HG03159 (cell line): ENCODE measurements at regions not wholly inside any gene's neighbourhood (a gene's known extent, or its start where the extent isn't known, plus 50 kb on each side); places are given as distances from the start of the nearest gene placed in this dataset.
"Not testable (repeated sequence)": the region's sequence is repeated elsewhere in the genome, so short reads cannot be mapped to it uniquely, and the experiment has no call there.

ENCODE experiments used
- ATAC-seq: cut with Tn5 transposase; IDR thresholded peaks from one replicate; pipeline ENCODE4 v1.9.1; 2021; ENCODE audit warnings: mild to moderate bottlenecking, moderate library complexity; ENCODE audit not compliant: unreplicated experiment

DNA sequence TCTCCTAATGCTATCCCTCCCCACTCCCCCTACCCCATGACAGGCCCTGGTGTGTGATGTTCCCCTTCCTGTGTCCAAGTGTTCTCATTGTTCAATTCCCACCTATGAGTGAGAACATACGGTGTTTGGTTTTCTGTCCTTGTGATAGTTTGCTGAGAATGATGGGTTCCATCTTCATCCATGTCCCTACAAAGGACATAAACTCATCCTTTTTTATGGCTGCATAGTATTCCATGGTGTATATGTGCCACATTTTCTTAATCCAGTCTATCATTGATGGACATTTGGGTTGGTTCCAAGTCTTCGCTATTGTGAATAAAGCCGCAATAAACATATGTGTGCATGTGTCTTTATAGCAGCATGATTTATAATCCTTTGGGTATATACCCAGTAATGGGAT, 227.5 kb upstream of the PRDM1 start:
- ATAC-seq = not testable (repeated sequence)

DNA sequence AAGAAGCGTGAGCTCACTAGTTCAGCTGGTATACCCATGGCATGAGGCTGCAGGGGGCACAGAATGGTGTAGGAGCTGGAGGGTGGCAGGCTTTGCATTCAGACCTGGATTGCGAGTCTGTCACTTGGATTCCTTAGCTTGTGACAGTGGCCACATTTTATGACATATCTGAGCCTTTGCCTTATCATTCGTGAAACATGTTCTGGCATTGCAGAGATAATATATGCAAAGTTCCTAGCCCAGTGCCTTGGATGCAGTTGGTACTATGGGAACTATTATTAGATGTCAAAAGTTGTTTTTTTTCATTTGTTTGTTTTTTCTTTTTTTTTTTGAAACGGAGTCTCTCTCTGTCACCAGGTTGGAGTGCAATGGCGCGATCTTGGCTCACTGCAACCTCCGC, 230.7 kb upstream of the PRDM1 start:
- ATAC-seq = no peak

DNA sequence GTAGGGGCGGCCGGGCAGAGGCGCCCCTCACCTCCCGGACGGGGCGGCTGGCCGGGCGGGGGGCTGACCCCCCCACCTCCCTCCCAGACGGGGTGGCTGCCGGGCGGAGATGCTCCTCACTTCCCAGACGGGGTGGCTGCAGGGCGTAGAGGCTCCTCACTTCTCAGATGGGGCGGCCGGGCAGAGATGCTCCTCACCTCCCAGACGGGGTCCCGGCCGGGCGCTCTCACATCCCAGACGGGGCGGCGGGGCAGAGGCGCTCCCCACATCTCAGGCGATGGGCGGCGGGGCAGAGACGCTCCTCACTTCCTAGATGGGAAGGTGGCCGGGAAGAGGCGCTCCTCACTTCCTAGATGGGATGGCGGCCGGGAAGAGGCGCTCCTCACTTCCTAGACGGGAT, 232.2 kb upstream of the PRDM1 start:
- ATAC-seq = not testable (repeated sequence)

DNA sequence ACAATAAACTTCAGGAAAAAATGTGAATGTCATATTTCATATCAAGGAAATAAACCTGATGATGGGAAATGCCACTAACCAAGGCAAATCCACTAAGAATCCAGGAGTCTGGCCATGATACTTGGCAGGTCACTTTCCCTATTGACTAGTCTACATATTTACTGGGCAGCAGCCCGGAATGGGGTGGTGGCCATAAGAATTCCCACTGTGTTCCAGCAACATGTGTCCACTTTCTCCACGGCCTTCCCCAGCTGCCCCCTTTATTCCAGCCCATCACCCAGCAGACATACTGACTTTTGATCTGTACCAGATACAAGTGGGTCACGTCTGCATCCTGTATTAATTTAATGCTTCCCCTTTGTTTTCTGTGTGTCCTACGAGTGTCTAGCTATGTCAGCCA, 234.5 kb upstream of the PRDM1 start:
- ATAC-seq = no peak

DNA sequence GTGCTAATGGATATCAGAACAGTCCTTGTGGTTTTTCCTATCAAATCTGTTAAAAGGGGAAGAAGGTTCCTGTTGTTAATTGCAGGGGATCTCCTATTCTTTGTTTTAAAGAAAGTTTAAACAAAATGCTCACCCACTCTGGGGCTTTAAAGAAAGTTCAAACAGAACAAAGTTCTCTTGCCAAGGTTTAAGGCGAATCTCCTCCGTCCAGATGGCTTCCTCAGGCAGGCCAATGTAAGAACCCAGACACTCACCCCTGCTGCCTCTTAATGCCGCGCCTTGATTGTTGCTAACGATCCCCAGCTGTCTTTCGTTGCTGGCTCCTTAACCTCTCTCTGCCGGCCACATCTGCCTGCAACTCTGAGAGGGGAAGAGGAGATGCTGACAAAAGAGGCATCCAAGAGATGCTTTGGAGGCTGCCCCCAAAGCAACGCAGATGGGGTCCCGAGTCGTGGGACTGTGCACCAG, 235.0 kb upstream of the PRDM1 start:
- ATAC-seq = no peak

DNA sequence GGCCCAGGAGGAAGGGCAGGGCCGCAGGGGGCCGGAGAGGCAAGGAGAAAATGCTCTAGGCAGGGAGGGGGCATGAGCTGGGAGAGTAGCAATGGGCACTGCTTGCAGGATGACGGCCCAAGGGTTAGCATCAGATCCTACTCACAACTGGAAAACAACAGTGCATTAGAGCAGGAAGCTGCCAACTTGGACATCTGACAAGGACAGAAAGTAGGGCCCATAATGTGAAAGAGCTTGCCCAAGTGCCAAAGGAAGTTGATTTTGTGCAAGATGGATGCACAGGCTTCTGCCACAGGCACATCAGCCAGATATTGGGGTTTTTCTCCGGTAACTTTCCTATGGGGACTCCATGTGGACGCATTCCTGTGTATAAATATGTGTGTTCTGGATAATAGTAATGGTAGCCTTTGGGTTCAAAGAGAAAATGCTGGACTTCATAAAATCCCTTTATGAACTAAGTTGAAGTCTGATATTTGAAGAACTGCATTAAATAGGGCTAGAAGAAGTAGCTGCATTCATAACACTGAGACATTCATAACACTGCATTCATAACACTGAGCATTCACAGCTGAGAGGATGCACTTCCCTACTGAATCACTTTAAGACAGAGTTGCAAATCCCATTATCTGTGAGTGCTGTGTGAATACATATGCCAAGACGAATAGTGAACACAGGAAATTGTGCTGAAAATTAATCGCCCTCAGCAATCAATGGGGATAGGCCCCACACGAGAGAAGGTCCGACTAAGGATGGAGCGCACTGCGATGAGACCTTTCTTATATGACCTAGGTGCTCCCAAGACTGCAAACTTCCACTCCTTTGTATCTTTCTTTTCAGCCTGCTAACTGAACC, 235.6 kb upstream of the PRDM1 start:
- no peak for ATAC-seq

DNA sequence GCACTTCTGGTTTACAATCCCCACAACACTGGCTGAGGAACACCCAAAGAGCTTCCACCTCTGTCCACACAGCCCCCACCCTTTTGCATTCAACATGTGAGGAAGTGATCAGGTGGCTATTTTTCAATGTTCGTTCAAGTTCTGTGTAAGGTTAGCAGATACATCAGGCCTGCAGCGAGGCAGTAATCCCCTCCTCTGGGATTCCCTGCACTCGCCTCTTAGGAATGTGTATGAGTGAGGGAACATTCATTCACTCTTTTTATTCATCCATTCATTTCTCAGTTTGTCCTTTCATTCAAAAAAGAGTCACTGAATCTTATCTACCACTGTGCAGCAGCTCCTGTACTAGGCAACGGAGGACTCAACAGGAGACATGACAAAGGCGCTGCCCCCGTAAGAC, 236.4 kb upstream of the PRDM1 start:
- ATAC-seq = no peak

DNA sequence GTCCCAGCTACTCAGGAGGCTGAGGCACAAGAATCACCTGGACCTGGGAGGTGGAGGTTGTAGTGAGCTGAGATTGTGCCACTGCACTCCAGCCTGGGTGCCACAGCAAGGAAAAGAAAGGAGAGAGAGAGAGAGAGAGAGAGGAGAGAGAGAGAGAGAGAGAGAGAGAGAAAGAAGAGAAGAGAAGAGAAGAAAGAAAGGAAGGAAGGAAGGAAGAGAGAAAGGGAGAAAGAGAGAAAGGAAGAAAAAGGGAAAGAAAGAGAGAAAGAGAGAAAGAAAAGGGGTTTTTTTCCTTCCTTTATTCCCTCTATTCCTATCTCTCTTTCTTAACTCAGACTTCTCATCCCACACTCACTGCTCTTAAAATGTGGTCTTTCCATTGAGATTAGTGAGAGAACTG, 238.7 kb upstream of the PRDM1 start:
- ATAC-seq = no peak

DNA sequence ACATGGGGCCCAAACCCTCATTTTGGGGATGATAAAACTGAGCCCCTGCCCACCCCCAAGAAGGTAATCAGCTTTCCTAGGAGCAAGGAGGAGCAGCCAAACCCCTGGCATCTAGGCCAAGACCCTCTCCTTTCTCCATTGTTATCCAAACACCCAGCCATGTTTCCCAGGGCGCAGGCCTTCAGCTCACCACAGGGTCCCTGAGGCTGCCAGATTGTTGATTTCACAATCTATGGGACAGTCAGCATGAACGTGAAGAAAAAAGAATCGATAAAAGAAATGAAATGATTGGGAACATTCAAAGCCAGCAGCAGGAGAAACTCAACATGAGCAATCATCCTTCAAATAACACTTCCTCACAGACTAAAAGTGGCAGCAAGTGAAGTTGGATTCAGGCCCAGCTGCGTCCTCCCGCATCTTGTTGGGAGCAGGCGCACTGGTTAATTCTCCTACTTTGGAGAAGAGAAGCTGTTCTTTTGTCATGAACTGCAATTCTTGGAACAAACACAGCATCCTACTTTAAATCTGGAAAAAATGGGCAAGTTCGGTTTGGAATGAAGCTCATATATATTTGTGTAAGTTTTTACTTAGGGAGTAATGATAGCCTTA, 241.8 kb upstream of the PRDM1 start:
- ATAC-seq = no peak

DNA sequence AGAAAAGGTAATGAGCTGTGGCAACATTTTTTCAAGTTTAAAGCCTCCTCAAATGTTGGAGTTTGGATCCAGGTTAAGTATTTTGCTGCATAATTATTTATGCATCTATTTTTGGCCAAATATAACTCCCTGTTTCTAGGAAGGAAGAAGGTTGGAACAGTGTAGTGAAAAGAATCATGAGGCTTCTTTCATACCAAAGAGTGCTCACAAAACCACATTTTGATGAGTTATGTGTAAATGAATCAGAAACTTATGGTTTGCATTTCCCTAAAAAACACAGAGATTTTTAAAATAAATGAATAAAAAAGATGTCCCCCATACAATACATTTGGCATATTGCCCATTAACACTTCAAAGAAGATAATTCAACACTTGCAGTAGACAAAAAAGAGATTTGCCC, 246.9 kb upstream of the PRDM1 start:
- no peak for ATAC-seq

DNA sequence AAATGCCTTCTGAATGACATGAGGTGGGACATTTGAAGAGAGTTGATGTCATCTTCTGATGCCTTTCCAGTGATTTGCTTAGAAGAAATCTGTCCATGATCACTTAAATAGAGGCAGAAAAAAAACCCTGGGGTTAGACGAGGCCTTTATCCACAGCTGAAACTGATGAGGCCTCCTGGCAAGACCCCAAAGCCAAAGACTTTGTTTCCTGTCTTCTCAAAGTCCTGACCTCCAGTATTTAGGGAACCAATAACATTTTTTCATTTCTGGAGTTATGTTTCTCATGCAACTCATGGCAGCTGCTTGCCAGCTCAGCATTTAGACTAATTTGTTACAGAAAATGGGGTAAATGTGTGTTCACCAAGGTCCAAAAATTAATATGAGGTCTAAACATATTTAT, 248.0 kb upstream of the PRDM1 start:
- ATAC-seq = no peak

DNA sequence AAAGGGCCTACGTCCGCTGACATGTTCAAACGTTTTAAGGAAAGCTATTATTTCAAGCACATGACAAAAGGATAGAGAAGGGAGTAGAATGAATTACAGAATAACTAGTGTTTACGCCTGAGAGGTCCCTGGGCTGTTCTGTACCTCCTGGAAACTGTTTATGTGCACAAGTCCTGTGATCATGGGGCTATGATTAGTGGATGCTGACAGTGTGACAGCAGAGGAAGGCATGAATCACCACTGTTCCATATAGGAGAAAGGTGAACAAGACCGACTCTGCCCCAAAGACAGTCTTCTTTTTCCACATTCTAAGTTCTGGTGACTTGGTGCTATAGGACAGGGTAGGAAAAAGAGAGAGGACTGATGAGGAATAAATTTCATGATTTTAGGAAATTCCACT, 249.2 kb upstream of the PRDM1 start:
- no peak for ATAC-seq

DNA sequence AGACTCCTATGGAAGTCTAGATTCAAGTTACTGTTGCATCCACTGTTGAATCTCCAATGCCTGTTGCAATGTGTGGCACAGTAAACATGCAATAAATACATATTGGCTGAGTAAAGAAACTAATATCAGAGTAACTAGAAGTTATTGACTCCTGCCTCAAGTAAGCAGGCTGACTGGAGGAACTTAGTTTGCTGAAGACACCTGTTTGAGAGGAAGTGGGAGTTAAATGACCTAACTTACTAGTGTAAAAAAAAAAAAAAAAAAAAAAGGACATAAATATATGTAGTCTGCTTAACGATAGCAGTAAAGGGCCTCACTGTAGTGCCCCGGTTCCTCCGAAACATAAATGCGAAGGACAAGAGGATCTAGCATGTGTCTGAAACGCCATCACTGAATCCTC, 249.8 kb upstream of the PRDM1 start:
- no peak for ATAC-seq

DNA sequence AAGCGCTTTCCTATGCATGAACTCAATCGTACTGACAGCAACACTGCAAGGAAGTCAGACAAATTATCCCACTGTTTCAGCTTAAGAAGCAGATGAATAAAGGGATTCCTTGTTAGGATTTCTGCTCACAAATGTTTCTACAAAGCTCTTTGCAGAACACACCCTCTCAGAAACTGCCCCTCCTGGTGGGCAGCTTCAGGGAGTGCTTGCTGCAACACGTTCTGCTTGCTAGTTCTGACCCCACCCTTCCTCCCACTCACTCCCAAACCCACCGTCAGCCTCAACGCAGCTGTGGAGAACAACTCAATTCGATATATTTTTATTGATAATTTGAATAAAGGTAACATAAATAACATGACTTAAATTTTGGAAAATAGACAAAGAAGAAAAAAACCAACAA, 250.8 kb upstream of the PRDM1 start:
- no peak for ATAC-seq

DNA sequence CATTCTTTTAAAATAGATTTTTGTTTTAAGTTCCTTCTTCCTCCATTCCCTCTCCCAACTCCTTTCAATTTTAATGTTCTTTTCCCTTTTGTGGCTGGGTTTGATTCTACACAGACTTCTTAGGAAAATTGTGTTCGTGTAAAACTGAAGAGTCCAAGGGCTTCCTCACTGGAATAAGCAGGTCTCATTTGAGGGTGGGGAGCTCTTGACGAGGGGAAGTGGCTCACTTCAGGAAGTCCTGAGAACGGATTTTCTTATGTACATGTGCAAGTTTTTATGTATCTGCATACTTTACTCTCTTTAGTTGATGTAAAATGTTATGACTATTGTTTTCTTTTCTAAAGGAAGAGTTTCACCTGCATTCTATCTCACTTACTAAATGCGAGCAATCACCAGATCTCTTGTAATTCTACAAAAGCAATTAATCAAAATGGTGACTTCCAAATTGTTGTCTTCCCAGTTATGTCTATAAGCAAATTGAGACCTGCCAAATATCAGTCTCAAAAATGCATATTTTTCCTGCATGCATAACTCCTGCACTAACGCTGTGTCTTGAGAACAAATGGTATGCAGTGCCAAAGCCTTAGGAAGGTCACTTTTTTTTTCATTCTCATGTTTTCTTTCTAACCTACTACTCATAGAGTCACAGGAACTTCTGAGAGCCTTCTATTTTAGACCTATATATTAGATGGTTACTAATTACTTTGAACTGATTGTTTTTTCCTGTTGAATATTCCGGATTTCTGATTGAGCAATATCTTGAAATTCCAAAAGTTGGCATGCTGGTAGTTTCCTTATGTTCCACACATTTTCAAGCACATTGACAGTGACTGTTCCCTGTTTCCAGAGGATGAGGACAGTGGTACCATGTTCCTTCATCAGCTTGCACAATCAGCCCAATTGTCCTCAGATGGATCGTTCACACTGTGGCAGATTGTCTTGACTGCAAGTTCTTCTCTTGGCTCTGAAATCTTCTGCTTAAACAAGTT, 251.9 kb upstream of the PRDM1 start:
- ATAC-seq = no peak

DNA sequence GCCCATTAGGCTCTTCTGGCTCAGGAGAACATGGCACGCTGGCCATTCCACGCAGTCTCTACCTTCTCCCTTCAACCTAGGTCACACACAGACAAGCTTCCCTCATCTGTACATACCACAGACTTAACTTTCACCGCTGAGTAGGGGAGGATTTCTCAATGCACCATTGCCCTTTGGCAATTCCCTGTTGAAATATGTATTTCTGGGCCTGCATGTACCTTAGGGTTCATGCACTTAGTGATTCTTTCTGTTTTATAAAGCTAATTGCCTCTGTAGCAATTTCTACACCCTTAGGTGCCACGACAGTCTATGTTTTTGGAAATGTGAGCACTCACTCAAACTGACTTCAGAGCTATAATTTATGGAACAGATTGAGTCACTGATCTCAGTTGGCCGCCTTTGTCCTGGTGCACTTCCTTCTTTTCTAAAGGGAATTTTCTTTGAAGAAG, 253.8 kb upstream of the PRDM1 start:
- no peak for ATAC-seq

DNA sequence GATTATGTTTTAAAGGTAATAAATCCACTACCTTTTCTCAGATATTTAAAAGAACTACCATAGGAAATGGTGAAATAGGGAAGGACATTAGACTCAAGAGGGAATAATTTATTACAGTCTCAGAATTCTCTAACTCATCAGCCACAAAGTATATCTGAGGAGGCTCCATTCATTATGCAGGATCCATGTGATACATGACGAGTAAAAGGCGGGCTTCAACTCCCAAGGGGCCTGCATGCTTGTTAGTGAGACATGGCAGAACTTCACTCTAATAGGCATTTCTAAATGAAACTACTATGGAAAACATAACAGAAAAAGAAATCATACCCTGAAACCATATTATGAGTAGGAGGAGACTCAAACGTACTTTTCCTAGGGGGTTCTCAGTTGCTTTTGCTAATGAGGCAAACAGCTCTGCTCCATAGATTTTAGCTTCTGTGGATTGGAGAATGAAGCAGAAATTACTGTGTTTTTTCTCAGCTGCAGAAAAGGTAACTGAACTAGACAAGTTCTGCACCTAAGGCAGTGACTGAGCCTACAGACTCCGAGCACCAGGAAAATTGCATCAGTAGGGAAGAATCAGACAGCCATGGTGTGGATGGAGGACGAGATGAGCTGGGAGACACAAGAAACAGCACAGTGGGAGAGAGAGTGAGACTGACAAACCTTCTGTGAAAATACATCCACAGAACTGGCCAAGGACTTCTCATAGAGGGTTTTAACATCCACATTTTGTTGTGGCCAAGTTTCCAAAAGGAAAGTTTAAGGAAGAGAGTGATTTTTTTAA, 254.6 kb upstream of the PRDM1 start:
- no peak for ATAC-seq

DNA sequence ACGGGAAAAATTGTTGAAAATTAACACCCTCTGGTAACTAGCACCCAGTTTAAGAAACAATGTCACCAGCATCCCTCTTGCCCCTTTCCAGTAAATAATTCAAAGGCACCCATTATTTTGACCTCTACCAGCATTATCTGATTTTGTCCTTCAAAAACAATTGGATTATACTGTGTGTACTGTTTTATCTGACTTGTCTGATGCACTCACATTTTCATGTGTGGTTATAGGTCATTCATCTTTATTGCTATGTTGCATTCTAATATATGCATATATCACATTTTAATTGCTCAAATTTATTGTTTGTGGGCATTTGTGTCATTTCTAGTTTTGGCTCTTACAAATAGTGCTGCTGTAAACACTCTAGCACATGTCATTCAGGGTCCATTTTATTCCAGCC, 260.9 kb upstream of the PRDM1 start:
- no peak for ATAC-seq

DNA sequence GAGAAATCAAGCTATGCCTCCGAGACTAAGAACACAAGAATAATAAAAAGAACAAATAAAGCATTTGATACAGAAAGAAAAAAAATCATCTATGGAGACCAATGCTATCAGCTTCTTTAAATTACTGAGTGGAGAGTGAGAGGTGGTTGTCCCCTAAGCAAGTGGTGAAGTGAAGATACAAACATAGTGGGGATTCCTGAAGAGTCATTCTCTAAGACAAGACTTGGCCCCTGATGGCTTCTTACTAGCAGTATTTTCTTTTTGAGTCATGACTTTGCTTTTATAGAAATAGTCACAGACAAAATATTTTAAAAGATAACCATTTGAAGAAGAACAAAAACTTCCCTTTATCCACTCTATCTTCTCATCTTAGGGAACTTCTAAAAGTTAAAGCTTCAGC, 261.4 kb upstream of the PRDM1 start:
- no peak for ATAC-seq

DNA sequence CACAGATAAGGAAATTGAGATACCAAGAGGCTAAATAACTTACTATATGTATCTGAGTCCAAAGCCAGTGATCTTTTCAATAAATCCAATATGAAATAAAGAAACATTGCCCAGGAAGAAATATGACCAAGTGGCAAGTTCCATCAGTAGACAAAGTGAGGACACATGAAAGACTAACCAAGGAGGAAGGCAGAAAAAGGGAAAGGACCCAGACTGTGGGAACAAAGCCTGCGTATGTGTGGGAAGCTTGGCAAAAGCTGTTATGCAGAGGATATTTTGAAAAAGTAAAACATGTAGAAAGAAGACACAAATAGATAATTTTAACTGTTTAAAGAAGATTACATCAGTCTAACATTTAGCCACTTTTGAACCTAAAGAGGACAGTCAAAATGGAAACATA, 264.4 kb upstream of the PRDM1 start:
- no peak for ATAC-seq

DNA sequence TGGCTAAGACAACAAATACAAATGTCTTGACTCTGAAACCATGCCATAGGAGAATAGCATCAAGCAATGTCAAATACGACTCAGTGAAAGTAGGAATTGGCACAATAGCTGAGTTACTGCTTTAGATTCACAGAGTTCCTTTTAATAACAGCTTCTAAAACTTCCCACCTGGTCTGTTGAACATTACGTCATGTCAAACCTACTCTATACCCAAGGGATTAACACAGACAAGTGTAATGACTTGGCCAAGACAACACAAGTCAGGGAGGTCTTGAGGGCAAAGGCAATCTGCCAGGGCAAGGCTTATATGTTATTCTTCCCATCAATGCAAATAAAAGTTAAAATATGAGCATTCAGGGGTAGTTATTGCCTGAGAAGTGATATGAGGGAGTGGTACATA, 265.1 kb upstream of the PRDM1 start:
- ATAC-seq = no peak
